Thoracic aorta (tissue), 2 donors: ENCODE measurements at regions not wholly inside any gene's neighbourhood (a gene's known extent, or its start where the extent isn't known, plus 50 kb on each side); places are given as distances from the start of the nearest gene placed in this dataset.
"Not testable (repeated sequence)": the region's sequence is repeated elsewhere in the genome, so short reads cannot be mapped to it uniquely, and the experiment has no call there.

Experiments used
- ATAC-seq: fragments of 150-250 bp; one replicate; pipeline ENCODE4 v1.8.0; 2017; ENCODE audit warnings: low read depth; ENCODE audit not compliant: insufficient number of reproducible peaks, low FRiP score
- DNase-seq: peaks from one replicate; pipeline ENCODE4 v3.0.0-alpha.2; 2020; ENCODE audit warnings: low spot score
- H3K27ac ChIP-seq, 2 donors: fragments of 200-600 bp; sonication (generic); 1 replicate in 1 of 2; 2 replicates in 1 of 2; pipeline ENCODE4 v1.5.1; 2016; ENCODE audit warnings: mild to moderate bottlenecking in 2 of 2, moderate library complexity in 2 of 2
- H3K27me3 ChIP-seq: fragments of 200-600 bp; sonication (generic); replicated peaks from 2 replicates; pipeline ENCODE4 v1.6.0; 2016; ENCODE audit warnings: mild to moderate bottlenecking; ENCODE audit not compliant: insufficient read depth
- H3K36me3 ChIP-seq: fragments of 200-600 bp; sonication (generic); one replicate; pipeline ENCODE4 v1.5.1; 2016
- H3K4me1 ChIP-seq, 2 donors: fragments of 200-600 bp; sonication (generic); 1 replicate in 1 of 2; 2 replicates in 1 of 2; pipeline versions ENCODE4 v1.5.1 to v1.6.0; 2016; ENCODE audit warnings: low read depth in 2 of 2, mild to moderate bottlenecking in 1 of 2; ENCODE audit not compliant: control insufficient read depth in 1 of 2
- H3K4me3 ChIP-seq: fragments of 200-600 bp; sonication (generic); 2 replicates; pipeline ENCODE4 v1.5.1; 2016; ENCODE audit warnings: mild to moderate bottlenecking
- H3K9me3 ChIP-seq: fragments of 200-600 bp; sonication (generic); 2 replicates; pipeline ENCODE4 v1.5.1; 2016
- CTCF ChIP-seq: fragments of 200-600 bp; sonication (generic); IDR thresholded peaks from one replicate; pipeline ENCODE4 v1.5.1; 2019; ENCODE audit warnings: antibody characterized with exemption

DNA sequence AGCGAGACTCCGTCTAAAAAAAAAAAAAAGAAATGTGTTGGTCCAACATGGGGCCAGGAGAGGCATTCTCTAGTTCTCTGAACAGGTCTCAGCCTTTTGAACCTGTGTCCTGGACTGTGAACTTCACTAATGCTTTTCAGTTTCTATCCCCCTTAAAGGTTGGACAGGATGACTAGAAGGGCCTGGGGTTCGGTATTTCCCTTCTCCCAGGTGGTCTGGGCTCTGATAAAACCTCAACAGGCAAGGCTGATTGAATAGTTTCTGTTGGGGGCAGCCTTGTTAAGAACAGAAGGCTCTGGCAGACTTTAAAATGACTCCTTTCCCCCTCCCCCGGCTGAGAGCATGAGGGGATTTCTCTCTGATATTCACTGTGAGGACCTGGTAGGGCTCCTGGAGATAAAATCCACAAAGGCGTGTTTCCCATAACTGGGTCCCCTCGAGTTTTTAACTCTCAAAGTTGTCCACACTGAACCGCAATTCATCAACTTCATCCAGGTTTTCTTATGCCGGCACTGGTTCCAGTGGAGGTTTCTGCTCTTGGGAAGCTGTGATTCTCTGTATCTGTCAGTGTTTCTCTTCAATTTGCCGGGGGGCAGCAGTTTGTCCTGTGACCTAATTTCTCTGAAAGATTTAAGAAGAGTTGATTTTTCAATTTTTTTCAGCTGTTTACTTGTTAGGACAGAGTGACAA lies 91.3 kb downstream of the METRNL start:
- no peaks in the 10 kb centered on the region for H3K27me3 ChIP-seq
- H3K9me3 ChIP-seq, result no peaks in the 10 kb centered on the region
- no peak overlapping the region for H3K27ac ChIP-seq
- H3K4me3 ChIP-seq, result no peak overlapping the region
- no peak for DNase-seq
- ATAC-seq, result no peak
- no peak for TF ChIP-seq CTCF
- H3K36me3 ChIP-seq, result no peaks in the 10 kb centered on the region
- peaks cover 0 to 13% of the 10 kb centered on the region in 2 donors for H3K4me1 ChIP-seq

DNA sequence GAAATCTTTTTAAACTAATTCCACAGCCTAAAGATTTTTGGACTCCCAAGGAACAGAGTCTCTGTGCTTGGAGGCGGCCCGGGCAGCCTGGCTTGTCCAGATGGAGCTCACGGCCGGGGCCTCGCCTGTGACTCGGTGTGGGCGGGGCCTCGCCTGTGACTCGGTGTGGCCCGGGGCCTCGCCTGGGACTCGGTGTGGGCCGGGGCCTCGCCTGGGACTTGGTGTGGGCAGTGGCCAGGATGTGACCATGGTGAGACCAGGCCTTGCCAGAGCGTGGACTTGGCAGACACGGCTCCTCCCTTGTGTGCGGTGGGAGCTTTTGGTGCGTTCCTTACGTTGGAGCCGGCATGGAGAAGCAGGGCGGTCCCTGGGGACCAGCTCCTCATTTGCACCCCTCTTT lies 92.3 kb downstream of the METRNL start:
- H3K27me3 ChIP-seq, result no peaks in the 10 kb centered on the region
- no peaks in the 10 kb centered on the region for H3K9me3 ChIP-seq
- H3K36me3 ChIP-seq, result no peaks in the 10 kb centered on the region
- ATAC-seq (no peak), DNase-seq (no peak)
- no peak overlapping the region for H3K4me3 ChIP-seq
- no peak for TF ChIP-seq CTCF
- peaks cover 0 to 13% of the 10 kb centered on the region in 2 donors for H3K4me1 ChIP-seq
- H3K27ac ChIP-seq, result no peak overlapping the region

GRCh38 chr17:83172099-83172498 lies 92.7 kb downstream of the METRNL start:
- not testable (repeated sequence) for H3K36me3 ChIP-seq, H3K4me3 ChIP-seq, ATAC-seq, DNase-seq, H3K9me3 ChIP-seq, H3K27ac ChIP-seq, H3K27me3 ChIP-seq
- H3K4me1 ChIP-seq, result peaks cover 0 to 13% of the 10 kb centered on the region in 2 donors

- not testable (repeated sequence) for H3K27me3 ChIP-seq, ATAC-seq, H3K27ac ChIP-seq, DNase-seq, H3K9me3 ChIP-seq, H3K4me3 ChIP-seq, H3K36me3 ChIP-seq
- peaks cover 0 to 13% of the 10 kb centered on the region in 2 donors for H3K4me1 ChIP-seq
Observed at GRCh38 chr17:83172646-83173045, 93.2 kb downstream of the METRNL start.

GRCh38 chr17:83173180-83173913 lies 93.9 kb downstream of the METRNL start:
- DNase-seq, H3K4me3 ChIP-seq, H3K27me3 ChIP-seq, ATAC-seq, H3K9me3 ChIP-seq, H3K27ac ChIP-seq, H3K36me3 ChIP-seq: not testable (repeated sequence)
- peaks cover 0 to 14% of the 10 kb centered on the region in 2 donors for H3K4me1 ChIP-seq

DNA sequence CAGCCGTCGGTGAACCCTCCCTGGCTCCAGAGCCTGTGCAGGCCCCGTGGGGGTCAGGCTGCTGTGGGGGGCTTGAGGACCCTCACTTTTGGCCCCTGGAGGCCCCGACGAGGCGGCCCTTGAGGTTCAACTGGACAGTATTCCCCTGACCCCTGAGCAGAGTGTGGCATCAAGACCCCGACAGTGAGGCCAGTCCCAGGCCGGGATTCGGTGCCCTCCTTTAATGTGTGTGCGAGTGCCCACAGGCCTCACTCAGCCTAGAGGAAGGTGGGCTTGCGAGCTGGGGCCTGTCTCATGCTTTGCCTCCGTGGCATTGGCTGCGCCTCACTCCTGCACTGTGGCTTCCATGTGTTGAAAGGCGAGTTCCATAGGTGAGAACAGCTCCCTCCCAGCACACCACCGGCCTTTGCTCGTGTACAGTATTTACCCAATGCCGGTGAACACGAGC lies 94.5 kb downstream of the METRNL start:
- Histone ChIP-seq H3K27me3 (no peaks in the 10 kb centered on the region), H3K9me3 (no peaks in the 10 kb centered on the region), H3K27ac (no peak overlapping the region), H3K4me3 (no peak overlapping the region), H3K4me1 (peaks cover 0 to 20% of the 10 kb centered on the region in 2 donors), H3K36me3 (no peaks in the 10 kb centered on the region)
- DNase-seq (no peak), ATAC-seq (no peak)
- no peak for TF ChIP-seq CTCF
